Endothelial cell of umbilical vein (primary cell): ENCODE measurements at regions not wholly inside any gene's neighbourhood (a gene's known extent, or its start where the extent isn't known, plus 50 kb on each side); places are given as distances from the start of the nearest gene placed in this dataset.

Experiments used
- CTCF ChIP-seq, 2 donors: IDR thresholded peaks; 1 replicate in 1 of 2; 2 replicates in 1 of 2; pipeline ENCODE4 v1.5.1; 2011; ENCODE audit warnings: low read length in 2 of 2, mild to moderate bottlenecking in 2 of 2, moderate library complexity in 2 of 2, control low read depth in 1 of 2, inconsistent platforms in 1 of 2, low read depth in 1 of 2; ENCODE audit not compliant: insufficient read depth in 1 of 2; ENCODE audit errors: extremely low read depth in 1 of 2
- EZH2 ChIP-seq: IDR thresholded peaks from 2 replicates; pipeline ENCODE4 v1.6.1; 2012; ENCODE audit warnings: borderline replicate concordance, low read depth, mild to moderate bottlenecking, moderate library complexity, low read length, inconsistent platforms; ENCODE audit not compliant: severe bottlenecking
- FOS ChIP-seq: IDR thresholded peaks from 2 replicates; pipeline ENCODE4 v1.6.1; 2011; ENCODE audit warnings: mild to moderate bottlenecking, low read length, moderate library complexity, borderline replicate concordance; ENCODE audit not compliant: insufficient read depth
- GATA2 ChIP-seq: IDR thresholded peaks from 2 replicates; pipeline ENCODE4 v1.7.0; 2011; ENCODE audit warnings: low read depth, mild to moderate bottlenecking, moderate library complexity, mixed read lengths, low read length; ENCODE audit not compliant: insufficient read length, insufficient read depth
- JUN ChIP-seq: IDR thresholded peaks from 2 replicates; pipeline ENCODE4 v1.6.1; 2011; ENCODE audit warnings: borderline replicate concordance, low read depth; ENCODE audit not compliant: insufficient read length, insufficient read depth
- MAX ChIP-seq: IDR thresholded peaks from 2 replicates; pipeline ENCODE4 v1.6.1; 2011; ENCODE audit not compliant: insufficient read depth, insufficient read length
- MYC ChIP-seq: IDR thresholded peaks from one replicate; pipeline ENCODE4 v1.6.1; 2011; ENCODE audit warnings: mild to moderate bottlenecking, low read depth, low read length
- POLR2A ChIP-seq: IDR thresholded peaks from 2 replicates; pipeline ENCODE4 v1.6.1; 2012; ENCODE audit warnings: low read depth, mild to moderate bottlenecking, control low read depth, low read length
- POLR2AphosphoS5 ChIP-seq: IDR thresholded peaks from 2 replicates; pipeline ENCODE4 v1.6.1; 2012; ENCODE audit warnings: low read depth, mild to moderate bottlenecking, control low read depth, low read length, moderate library complexity; ENCODE audit not compliant: insufficient read depth

DNA sequence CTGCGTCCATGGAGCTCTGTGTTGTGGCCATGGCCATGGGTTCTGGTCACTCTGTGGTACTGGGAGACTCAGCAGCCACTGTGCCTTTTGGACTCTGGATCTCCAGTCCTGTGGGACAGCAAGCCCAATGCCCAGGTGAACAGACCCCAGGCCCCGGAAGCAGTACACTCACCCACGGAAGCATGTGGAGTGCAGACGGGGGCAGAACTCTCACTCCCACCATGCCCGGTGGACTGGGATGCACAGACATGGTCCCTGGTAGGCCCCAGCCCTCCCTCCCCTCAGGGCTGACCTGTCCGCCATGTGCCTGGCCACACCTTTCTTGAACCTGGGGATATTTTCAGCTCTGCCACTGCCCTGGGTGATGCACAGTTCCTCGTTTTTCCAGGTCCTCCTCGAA lies 163.3 kb downstream of the URI1 start:
- TF ChIP-seq CTCF (IDR thresholded peaks at IDR 0.05; ENCODE audit: extremely low read depth in 1 of 2, insufficient read depth in 1 of 2, low read depth in 1 of 2, low read length in 2 of 2) (no peak), POLR2AphosphoS5 (no peak), POLR2A (no peak), MAX (no peak), EZH2 (no peak), MYC (no peak), GATA2 (no peak), JUN (no peak), FOS (no peak)
